GM19463 (cell line): ENCODE measurements at regions not wholly inside any gene's neighbourhood (a gene's known extent, or its start where the extent isn't known, plus 50 kb on each side); places are given as distances from the start of the nearest gene placed in this dataset.
"Not testable (repeated sequence)": the region's sequence is repeated elsewhere in the genome, so short reads cannot be mapped to it uniquely, and the experiment has no call there.

Source experiments
- ATAC-seq: cut with Tn5 transposase; IDR thresholded peaks from one replicate; pipeline ENCODE4 v1.9.1; 2021; ENCODE audit warnings: mild to moderate bottlenecking, moderate library complexity; ENCODE audit not compliant: unreplicated experiment

DNA sequence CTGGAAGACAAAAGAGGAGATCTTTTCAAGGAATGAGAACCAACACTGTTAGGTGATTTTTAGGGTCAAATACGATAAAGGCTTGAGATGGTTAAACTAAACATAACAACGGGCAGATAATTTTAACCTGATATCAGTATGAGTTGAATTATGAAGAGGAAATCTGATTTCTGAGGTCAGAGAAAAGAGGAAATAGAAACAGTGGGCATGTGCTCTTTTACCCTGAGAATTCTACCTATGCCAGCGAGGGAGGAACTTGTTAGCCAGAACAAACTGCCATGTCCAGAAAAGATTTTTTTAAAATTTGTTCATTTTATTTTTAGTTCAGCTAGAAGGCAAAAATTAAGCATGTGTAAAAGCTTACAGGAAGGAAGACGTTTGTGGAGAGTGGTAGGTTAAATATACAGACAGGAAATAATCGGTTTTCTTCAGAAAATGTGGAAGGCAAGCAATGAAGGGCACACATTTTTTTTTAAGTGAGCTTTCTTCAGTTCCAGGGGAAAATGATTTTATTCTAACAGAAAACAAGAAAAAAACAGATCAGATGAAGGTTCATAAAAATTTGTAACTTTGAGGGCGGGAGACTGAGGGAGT, 1745.3 kb downstream of the MRPL39 start:
- ATAC-seq: no peak

- ATAC-seq: no peak
These were observed 1748.4 kb downstream of the MRPL39 start for GRCh38 chr21:23858878-23859277.

DNA sequence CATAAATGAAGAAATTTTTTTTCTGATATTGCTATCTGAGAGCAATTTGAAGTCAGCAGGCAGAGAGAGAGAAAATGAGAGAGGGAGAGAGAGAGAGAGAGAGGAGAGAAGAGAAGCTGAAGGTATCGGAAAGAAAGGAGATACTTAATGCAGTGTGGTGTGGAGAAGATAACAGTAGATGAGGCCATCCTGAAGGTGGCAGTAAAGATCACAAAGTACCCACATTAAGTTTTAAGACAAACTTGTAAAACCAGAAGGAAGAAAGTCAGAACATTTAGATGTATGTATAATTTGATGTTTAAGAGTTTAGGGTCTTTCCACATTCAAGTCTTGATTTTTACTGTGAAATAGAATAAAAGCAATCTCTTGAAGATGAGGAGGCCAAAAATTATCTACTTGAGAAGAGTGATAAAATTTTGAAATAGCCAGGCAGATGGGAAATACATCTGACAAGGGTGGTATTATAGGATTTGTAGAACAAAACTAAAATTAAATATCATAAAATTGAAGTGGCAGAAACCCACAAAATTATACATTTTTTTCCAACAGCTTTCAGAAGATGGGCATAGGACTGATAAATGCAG, 1753.4 kb downstream of the MRPL39 start:
- ATAC-seq: peak; percentile 66

- no peak for ATAC-seq
These were observed 1769.7 kb downstream of the MRPL39 start for GRCh38 chr21:23837564-23837963.

DNA sequence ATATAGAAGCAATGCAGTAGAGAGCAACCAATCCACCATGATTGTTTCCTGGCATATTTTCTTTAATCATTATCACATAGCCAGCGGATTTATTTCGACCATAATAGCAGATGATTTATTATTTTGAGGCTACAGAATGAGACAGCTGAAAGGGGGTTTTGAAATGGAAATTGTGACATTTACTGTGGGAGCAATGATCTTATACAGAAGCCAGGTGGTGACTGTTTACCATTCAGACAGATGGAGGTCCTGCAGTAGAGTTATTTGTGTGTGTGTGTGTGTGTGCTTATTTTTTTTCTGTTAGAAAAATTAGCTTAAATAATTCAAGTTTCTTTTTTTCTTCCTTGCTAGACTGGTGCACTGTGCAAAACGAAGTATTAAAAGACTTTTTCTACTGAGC, 1784.5 kb downstream of the MRPL39 start:
- ATAC-seq: no peak

GRCh38 chr21:23817337-23817736, 1789.9 kb downstream of the MRPL39 start:
- ATAC-seq: no peak

- ATAC-seq: no peak
These were observed 1794.8 kb downstream of the MRPL39 start for GRCh38 chr21:23812485-23812884.

GRCh38 chr21:23811805-23812204, 1795.5 kb downstream of the MRPL39 start:
- ATAC-seq: no peak

DNA sequence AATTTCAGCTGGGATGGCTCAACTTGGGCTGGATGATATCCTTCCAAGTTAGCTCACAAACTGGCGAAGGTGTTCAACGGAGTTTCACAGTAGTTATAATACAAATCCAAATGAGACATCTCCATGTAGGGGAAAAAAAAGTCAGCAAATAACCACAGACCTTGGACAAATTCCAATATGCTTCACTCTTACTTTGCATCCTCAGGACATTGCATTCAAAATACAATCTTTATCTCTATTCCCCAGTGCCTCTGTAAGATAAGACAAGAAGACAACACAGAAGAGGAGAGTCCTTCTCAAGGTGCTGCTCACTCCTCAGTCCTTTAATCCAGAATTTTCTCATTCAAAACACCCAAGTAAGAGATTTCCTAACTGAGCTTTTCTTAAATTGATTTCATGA, 1797.7 kb downstream of the MRPL39 start:
- no peak for ATAC-seq

DNA sequence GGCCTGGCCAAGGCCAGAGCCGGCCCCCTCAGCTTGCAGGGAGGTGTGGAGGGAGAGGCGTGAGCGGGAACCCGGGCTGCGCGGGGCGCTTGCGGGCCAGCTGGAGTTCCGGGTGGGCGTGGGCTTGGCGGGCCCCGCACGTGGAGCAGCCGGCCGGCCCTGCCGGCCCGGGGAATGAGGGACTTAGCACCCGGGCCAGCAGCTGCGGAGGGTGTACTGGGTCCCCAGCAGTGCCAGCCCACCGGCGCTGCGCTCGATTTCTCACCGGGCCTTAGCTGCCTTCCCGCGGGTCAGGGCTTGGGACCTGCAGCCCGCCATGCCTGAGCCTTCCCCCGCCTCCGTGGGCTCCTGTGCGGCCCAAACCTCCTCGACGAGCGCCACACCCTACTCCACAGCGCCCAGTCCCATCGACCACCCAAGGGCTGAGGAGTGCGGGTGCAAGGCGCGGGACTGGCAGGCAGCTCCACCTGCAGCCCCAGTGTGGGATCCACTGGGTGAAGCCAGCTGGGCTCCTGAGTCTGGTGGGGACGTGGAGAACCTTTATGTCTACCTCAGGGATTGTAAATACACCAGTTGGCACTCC, 1800.2 kb downstream of the MRPL39 start:
- ATAC-seq: not testable (repeated sequence)

GRCh38 chr21:23804866-23805265, 1802.4 kb downstream of the MRPL39 start:
- ATAC-seq: no peak

DNA sequence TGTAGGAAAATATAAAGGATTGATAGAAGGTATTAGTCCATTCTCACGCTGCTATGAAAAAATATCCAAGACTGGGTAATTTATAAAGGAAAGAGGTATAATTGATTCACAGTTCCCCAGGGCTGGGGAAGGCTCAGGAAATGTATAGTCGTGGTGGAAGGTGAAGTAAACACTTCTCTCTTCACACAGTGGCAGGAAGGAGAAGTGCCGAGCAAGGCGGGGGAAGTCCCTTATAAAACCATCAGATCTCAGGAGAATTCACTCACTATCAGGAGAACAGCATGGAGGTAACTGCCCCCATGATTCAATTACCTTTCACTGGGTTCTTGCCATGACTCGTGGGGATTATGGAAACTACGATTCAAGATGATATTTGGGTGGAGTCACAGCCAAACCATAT, 1806.0 kb downstream of the MRPL39 start:
- no peak for ATAC-seq

DNA sequence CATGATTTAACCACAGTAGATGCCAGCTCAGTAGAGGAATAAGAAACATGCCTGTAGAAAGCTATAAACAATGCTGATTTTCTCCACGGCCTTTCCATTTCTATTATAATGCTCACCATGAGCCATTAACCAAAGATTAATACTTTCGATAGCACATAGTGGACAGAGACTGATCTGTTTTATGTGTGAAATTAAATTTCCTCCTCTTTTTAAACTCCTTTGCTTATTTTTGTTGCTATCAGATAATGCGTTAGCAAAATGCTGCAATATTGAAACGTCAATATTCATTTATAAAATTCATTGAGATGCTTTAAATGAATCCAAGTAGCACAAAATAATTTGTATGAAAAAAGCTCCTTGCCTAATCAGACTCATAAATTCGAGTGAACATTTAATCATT, 1807.9 kb downstream of the MRPL39 start:
- no peak for ATAC-seq

GRCh38 chr21:23792300-23792699, 1815.0 kb downstream of the MRPL39 start:
- ATAC-seq: no peak

GRCh38 chr21:23789864-23790263, 1817.4 kb downstream of the MRPL39 start:
- ATAC-seq: no peak

- ATAC-seq: no peak
These were observed 1827.0 kb downstream of the MRPL39 start for GRCh38 chr21:23780326-23780725.

DNA sequence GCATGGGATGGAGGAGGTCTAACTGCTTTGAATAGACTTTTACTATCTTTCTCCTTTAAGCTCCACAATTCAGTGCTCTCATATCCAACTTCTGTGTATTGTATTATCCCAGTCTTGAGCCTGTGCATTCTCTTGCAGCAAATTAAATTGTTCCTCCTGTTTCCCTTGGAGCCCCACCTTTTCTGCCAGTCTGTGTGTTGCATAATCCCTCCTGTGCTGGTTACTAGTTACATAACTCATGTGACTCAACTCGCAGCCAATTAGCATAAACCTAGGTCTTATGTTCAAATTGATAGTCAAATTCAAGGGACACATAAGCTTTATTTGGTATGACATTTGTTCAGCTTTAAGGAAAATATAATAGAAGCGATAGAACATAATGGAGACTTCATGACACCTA, 1863.5 kb downstream of the MRPL39 start:
- no peak for ATAC-seq

DNA sequence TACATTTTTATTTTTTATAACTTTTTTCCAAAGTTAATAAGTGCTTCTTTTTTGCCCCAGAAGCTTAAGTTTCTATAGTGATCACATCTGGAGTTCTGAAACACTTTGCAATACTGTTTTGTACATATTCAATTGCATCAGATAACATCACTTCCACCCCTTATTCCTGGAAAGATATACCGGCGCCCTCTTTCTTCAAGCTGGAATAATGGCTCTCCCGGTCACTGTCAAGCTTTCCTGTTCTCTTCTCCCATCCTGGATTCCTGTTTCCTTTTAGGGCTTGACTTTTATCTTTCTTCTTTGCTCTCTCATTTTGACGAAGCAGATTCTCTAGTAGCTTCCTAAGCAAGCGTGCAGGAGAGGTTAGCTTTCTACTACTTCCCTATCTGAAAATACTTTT, 1866.8 kb downstream of the MRPL39 start:
- ATAC-seq: no peak

DNA sequence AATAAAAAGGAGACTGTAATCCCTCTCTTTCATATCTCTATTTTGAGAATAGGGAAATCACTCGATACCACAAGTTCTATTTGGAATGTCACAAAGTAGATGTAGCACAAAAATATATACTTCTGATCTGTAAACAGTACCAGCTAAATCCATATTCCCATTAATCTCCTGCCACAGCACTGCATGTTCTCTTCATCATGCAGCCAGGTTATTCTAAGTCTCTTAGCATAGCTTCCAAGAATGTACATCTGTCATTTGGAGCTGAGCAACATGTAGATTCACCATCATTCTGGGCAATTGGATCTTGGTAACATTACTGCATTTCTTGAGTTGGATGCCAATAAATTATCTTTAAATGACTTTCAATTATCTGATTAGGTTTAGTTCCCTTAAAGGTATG, 1874.5 kb downstream of the MRPL39 start:
- no peak for ATAC-seq

DNA sequence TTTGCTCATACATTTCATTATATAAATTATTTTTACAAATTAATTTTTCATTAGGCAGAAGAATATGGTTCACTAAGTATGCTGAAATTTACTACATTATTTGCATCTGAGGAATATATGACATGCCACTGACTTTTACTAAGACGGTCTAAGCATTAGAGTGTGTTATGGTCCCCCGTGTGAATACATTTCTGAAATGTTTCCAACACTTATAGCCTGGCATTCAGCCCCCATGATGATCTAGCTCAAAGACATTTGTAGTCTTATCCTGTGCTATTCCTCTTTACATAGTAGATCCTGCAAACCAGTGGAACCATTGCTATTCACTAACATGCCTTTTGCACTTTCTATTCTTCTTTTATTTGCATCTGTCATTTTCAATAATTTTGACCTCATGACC, 1878.0 kb downstream of the MRPL39 start:
- no peak for ATAC-seq

DNA sequence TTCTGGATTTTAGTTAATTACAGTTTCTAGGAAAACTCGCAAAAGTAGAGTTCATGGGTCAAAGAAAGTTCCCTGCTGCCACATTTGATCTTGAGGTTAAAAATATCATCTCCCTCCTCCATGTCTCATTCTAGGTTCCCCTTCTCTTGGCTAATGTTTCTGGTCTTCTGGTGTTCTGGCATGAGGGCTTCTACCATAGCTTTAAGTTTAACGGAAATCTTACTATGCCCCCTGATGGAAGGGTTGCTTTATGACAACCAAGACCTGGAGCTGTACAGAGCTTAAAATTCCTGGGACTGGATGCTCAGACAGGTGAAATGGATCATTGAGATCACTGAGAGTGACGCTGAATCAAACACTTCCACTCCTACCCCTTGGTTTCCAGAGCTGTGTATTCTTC, 1881.7 kb downstream of the MRPL39 start:
- ATAC-seq: no peak

- no peak for ATAC-seq
These were observed 1888.6 kb downstream of the MRPL39 start for GRCh38 chr21:23718446-23719285.
